HL-60 (cell line): ENCODE measurements at regions not wholly inside any gene's neighbourhood (a gene's known extent, or its start where the extent isn't known, plus 50 kb on each side); places are given as distances from the start of the nearest gene placed in this dataset.

Experiments used
- DNase-seq, 2 experiments: peaks; one replicate each; pipeline ENCODE4 v3.0.0-alpha.2; 2010 to 2020; ENCODE audit warnings: low read depth in 1 of 2, low spot score in 1 of 2
- H3K27ac ChIP-seq: fragments of 250-450 bp; sonication (Bioruptor Pico); replicated peaks from 2 replicates; pipeline ENCODE4 v1.5.1; 2020; ENCODE audit warnings: mild to moderate bottlenecking, moderate library complexity
- H3K27me3 ChIP-seq: fragments of 250-450 bp; sonication (Bioruptor Pico); 2 replicates; pipeline ENCODE4 v1.5.1; 2021; ENCODE audit warnings: mild to moderate bottlenecking, moderate library complexity; ENCODE audit not compliant: insufficient read depth, poor library complexity, severe bottlenecking
- H3K4me3 ChIP-seq: replicated peaks from 2 replicates; pipeline ENCODE4 v1.5.1; 2011; ENCODE audit warnings: mild to moderate bottlenecking, control low read depth, low read length; ENCODE audit not compliant: insufficient read depth
- CTCF ChIP-seq: IDR thresholded peaks from one replicate; pipeline ENCODE4 v1.5.1; 2011; ENCODE audit warnings: low read length, control low read depth, inconsistent platforms; ENCODE audit not compliant: insufficient read depth
- GABPA ChIP-seq: IDR thresholded peaks from 2 replicates; pipeline ENCODE4 v1.6.1; 2012; ENCODE audit warnings: low read depth
- POLR2AphosphoS5 ChIP-seq: IDR thresholded peaks from 2 replicates; pipeline ENCODE4 v1.6.1; 2012; ENCODE audit warnings: low read depth
- REST ChIP-seq: IDR thresholded peaks from 2 replicates; pipeline ENCODE4 v1.6.1; 2012; ENCODE audit warnings: low read depth; ENCODE audit not compliant: insufficient replicate concordance
- SPI1 ChIP-seq: IDR thresholded peaks from 2 replicates; pipeline ENCODE4 v1.6.1; 2012; ENCODE audit warnings: low read depth, mild to moderate bottlenecking, borderline replicate concordance

GRCh38 chr3:144810160-144810559 lies 838.5 kb downstream of the DIPK2A start:
- TF ChIP-seq GABPA: no peak
- no peak for TF ChIP-seq CTCF
- no peak for TF ChIP-seq POLR2AphosphoS5
- no peak for TF ChIP-seq SPI1
- no peak for TF ChIP-seq REST
- Histone ChIP-seq H3K4me3 (no peak overlapping the region), H3K27me3 (no peaks in the 10 kb centered on the region), H3K27ac (no peak overlapping the region)
- DNase-seq: no peak

GRCh38 chr3:144815655-144816054 lies 844.0 kb downstream of the DIPK2A start:
- no peak overlapping the region for H3K27ac ChIP-seq
- TF ChIP-seq POLR2AphosphoS5 (no peak), GABPA (no peak), CTCF (no peak), REST (no peak), SPI1 (no peak)
- H3K27me3 ChIP-seq: no peaks in the 10 kb centered on the region
- no peak for DNase-seq
- no peak overlapping the region for H3K4me3 ChIP-seq

GRCh38 chr3:144816323-144816722 lies 844.7 kb downstream of the DIPK2A start:
- no peak for TF ChIP-seq POLR2AphosphoS5
- no peak for TF ChIP-seq SPI1
- no peak for TF ChIP-seq GABPA
- TF ChIP-seq CTCF: no peak
- no peak for TF ChIP-seq REST
- H3K4me3 ChIP-seq: no peak overlapping the region

More at GRCh38 chr3:144816323-144816722, 844.7 kb downstream of the DIPK2A start:
- H3K27ac ChIP-seq: no peak overlapping the region
- no peak for DNase-seq
- H3K27me3 ChIP-seq: no peaks in the 10 kb centered on the region
